HG02588 (cell line): ENCODE measurements at regions not wholly inside any gene's neighbourhood (a gene's known extent, or its start where the extent isn't known, plus 50 kb on each side); places are given as distances from the start of the nearest gene placed in this dataset.

ENCODE experiments used
- ATAC-seq: cut with Tn5 transposase; IDR thresholded peaks from one replicate; pipeline ENCODE4 v1.9.1; 2021; ENCODE audit warnings: mild to moderate bottlenecking, moderate library complexity; ENCODE audit not compliant: unreplicated experiment

GRCh38 chr9:107660976-107661375 is 171.4 kb upstream of the KLF4 start:
- no peak for ATAC-seq

DNA sequence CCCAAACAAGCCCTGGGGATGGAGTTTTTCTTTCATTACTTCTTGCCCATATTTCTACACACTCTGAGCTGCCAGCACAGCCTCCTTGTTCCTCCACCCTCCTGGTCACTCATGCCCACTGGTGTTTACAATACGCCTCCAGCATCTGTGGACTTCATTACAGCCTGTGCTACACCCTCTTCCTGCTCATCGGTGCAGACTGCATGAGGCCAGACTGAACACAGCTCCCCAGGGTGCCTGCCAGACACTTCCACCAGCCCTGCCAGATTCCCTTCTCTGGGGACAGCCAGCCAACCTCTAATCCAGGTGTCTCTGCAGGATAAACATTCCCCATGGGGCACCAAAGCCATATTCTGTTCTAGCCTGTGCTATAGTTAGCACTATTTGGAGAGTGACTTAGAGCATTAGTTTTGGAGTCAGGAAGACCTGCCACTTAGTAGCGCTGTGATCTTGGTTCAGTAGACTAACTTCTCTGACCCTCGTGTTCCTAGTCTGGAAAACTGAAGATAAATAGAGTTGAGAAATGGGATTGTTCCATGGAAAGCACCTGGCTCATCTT is 163.8 kb upstream of the KLF4 start:
- ATAC-seq = no peak

DNA sequence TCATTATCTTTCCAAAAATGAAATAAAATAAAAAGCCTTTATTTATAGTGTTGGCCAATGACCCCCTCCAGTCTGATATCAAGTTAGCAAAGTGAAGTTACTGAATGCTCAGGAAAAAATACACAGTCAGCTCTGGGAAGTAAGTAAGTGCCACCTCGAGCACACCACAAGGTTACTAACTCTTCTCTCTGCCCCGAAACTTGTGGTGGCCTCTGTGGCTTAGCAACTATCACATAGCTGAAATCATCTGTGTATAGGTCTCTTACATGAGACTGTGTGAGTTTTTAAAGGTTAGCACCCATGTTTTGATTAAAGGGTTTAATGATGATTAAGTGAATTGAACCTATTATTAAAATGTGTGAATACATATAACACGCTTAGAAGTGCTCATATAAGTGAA is 161.4 kb upstream of the KLF4 start:
- ATAC-seq = no peak

DNA sequence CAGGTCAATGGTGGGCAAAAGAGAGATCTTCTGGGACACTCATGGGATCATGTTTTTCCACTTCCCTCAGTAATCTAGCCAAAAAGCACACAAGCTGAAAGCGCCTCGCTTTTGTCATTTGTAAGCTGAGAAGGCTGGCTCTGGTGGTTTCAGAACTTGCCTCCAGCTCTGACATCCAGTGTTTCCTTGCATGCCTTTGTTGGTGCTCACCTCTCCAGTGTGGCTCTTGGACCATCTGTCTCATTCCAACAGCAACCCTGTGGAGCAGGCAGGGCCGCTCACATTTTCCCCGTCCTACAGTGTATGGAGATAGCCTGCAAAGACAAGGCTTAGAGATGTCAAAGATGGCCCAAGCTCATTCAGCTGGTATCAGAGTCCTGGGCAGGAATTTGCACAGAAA is 160.8 kb upstream of the KLF4 start:
- ATAC-seq = no peak

DNA sequence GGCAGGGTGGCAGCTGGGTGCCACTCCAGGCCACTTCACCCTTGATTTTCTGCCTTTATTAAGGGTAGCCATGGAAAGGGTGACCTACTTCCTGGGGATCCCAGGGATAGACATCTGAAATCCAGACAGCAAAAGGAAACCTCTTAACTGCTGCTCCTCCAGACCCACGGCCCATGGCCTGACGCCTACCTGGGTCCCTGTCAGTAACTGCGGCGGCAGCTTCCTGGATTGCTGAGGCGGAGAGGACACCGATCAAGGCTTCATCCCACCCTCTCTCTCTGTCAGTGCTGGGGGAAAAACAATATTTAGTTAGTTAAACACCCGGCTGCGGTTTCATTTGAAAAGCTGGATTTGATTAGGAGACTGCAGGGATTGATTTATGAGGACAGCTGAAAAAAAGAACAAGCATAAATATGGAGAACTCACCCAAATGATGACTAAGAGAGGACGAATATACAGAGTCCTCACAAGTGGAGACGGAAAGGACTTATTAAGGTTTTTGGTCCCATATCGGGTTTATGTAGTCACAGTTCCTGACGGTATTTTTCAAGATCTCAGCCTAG is 158.7 kb upstream of the KLF4 start:
- no peak for ATAC-seq

DNA sequence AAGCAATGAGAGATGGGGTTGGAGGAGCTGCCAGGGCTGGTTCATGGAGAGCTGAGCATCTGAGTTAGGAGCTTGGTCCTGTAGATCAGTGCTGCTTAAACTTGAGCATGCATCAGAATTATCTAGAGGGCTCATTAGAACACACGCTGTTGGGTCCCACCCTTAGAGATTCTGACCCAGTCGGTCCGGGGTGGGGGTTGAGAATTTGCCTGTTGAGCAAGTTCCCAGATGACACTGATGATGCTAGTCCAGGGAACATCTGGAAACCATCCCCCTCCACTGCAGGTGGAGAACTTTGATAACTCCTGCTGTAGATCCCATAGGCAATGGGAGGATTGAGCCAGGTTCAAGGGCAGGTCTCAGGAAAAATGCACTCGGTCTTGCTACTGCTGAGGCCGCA is 158.0 kb upstream of the KLF4 start:
- no peak for ATAC-seq

GRCh38 chr9:107647141-107647540 is 157.6 kb upstream of the KLF4 start:
- ATAC-seq = no peak

DNA sequence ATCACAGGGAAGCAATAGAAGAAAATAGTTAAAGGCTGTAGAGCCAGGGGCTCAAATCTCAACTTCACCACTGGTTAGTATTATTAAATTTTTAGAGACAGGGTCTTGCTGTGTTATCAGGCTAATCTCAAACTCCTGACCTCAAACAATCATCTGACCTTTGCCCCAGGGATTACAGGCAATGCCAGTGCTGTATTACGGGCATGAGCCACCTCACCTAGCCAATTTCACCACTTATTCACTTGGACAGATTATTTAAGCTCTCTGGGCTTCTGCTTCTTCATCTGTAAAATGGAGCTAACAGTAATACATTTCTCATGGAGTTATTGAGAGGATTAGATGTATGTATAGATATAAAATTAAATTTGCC is 155.9 kb upstream of the KLF4 start:
- ATAC-seq = no peak

DNA sequence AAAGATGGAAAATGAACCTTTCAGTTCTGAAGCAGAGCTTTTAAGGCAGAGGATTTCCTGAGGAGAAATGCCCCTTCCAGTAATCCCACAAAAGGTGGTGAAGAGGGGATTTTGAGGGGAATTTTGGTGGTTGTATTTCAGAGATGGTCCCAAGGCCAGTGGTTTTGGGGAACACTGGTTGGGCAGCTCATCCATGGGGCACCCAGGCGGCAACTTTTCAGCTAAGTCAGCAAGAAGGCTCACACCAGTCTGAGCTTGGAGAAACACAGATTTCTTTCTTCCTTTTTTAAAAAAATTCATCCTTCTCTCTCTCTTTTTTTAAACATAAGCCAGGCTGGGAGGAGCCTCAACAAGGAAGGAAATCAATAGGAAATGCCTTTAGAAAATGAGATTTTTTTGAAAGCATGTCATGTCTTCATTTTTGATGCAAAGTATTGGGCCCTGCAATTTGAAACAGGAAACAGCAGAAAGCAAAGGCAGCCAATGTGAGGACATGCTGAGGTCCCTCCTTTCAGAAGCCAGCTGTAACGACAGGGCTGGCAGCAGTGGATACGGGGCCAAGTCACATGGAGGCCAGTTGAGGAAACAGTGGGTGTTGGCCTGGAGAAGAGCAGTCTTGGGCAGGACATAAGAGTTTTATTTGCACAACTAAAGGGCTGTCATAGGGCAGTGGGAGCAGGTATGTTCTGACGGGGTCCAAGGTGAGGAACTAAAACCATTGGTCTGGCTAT is 155.3 kb upstream of the KLF4 start:
- ATAC-seq = no peak

GRCh38 chr9:107639426-107639825 is 149.9 kb upstream of the KLF4 start:
- no peak for ATAC-seq

- no peak for ATAC-seq
Measured at GRCh38 chr9:107638521-107639310, 149.1 kb upstream of the KLF4 start.

DNA sequence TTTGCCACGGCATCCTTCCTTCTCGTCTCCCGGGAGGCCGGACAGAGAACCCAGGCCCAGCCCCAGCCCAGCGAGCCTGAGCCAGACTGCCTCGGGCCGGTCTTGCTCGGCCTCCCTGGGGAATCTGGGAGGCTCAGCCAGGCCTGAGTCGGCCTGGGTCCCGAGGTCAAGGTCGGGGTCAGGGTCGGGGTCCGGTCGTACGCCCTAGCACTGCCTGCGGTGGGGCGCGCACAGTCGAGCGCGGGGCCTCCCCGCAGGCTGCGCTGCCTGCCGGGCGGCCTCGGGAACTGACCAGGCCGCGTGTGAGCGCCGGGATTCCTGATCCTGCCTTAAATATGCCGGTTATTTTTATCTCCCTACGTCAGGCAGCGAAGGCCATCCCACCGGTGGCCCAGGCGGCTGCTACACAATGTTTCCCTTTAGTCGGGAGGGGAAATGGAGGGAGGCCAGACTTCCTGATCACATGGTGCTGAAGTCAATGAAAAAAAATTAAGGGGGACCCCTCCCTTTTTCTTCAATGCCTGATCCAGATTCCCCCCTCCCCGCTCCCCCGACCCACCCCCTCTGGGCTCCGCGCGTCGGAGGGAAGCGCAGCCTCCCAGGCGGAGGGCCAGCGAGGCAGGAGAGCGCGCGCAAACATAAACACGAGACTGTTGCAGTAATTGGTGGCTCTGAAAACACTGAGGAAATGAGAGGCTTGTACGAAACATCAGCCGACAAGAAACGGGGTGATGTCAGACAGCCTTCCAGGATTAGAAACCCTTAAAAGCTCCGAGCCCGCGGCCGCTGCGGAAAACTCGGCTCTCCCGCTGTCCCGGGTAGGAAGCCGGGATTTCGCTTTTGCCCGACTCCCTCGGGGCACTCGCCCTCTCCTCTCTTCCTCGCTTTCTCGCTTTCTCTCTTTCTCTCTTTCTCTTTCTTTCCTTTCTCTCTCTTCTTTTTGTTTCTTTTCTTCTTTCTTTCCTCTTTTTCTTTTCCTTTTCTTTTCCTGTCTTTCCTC is 148.2 kb upstream of the KLF4 start:
- ATAC-seq = no peak

GRCh38 chr9:107636571-107637381 is 147.2 kb upstream of the KLF4 start:
- ATAC-seq = no peak

DNA sequence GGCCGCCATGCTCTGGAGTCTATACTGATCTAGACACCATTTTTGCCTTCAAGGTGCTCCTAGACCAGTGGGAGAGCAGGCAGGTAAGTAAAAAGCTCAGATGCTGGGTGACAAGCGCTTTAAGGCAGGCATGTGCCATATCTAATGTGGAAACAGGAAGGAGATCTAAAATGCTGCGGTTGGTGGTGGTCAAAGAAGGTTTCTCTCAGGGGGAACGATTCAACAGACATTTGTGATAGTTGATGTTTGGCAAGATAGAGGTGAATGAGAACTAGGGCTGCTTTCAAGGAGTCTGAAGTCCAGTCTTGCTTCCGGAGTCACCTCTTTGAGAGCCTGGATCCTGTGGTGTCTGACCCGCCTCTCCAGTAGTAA is 146.2 kb upstream of the KLF4 start:
- no peak for ATAC-seq

- no peak for ATAC-seq
Measured at GRCh38 chr9:107635101-107635802, 145.7 kb upstream of the KLF4 start.

DNA sequence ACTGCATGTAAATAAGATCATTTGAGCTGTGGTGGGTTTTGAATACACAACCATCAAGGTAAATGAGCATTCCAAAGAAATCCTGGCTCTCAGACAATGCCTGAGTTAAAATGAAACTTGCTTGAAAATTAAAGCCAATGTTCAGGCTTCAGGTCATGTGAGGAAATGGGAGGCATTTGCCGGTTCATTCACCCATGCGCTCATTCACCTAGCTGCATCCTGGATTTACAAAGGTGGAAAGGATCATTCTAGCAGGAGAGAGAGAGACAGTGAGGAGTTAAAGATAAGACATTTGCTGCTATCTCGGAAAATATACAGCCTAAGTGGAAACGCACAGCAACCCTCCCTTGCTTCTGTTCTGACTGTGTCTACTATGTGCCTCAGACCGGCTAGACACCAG is 143.8 kb upstream of the KLF4 start:
- no peak for ATAC-seq

DNA sequence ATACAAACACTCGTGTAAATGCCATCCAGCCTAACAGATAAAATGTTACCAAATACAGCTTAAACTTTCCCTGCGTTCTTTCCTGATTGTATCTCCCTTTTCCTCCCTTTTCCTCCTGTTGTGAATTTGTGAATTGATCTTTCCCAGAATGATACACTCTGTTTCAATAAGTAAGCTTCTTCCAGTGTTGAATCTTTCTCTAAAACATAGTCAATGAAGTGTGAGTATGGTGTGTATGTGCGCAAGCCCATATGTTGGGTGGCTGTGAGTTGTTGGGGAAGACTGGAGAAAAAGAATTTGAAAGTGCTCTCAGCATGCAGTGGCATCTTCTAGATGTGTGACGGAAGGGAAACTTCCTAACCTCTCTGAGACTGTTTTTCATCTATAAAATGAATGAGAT is 143.1 kb upstream of the KLF4 start:
- no peak for ATAC-seq

- ATAC-seq = no peak
Measured at GRCh38 chr9:107632216-107632615, 142.6 kb upstream of the KLF4 start.

DNA sequence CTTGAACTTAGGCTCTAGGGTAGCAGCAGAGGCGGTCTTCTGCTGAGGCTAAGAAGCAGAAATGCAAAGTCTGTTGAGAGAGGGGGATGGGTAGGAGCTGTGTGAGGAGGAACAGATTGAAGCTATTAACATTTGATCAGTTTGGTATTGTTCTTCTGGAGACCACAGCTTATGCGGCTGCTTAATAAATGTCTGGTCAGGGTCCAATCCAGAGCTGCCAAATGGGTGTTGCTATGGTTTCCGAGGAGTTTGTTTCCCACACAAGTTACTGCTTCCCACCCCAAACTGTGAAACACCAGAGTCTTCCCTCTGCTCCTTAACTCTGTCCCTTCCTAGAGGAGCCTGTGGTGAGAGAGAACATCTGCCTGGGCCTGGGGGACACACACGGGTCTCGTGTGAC is 142.2 kb upstream of the KLF4 start:
- ATAC-seq = no peak
